Tibial nerve (tissue), 4 donors: ENCODE measurements at regions not wholly inside any gene's neighbourhood (a gene's known extent, or its start where the extent isn't known, plus 50 kb on each side); places are given as distances from the start of the nearest gene placed in this dataset.
A peak's percentile ranks its signal among the peaks of the same experiment; 100 is the strongest.

ENCODE experiments used
- DNase-seq, 2 donors: peaks; one replicate each; pipeline ENCODE4 v3.0.0-alpha.2; 2019; ENCODE audit warnings: low spot score in 2 of 2
- H3K27ac ChIP-seq, 4 donors: fragments of 200-600 bp; sonication (generic) in 3 of 4; one replicate each; pipeline ENCODE4 v1.5.1; 2017 to 2019; ENCODE audit warnings: mild to moderate bottlenecking in 1 of 4
- H3K27me3 ChIP-seq, 2 donors: fragments of 200-600 bp; sonication (generic) in 1 of 2; one replicate each; pipeline versions ENCODE4 v1.5.1 to v1.6.0; 2017 to 2019
- H3K36me3 ChIP-seq, 3 donors: fragments of 200-600 bp; sonication (generic); one replicate each; pipeline ENCODE4 v1.5.1; 2018 to 2019
- H3K4me1 ChIP-seq, 4 donors: fragments of 200-600 bp; sonication (generic) in 3 of 4; one replicate each; pipeline ENCODE4 v1.5.1; 2017 to 2019
- H3K4me3 ChIP-seq, 4 donors: fragments of 200-600 bp; sonication (generic) in 3 of 4; one replicate each; pipeline ENCODE4 v1.5.1; 2017 to 2019; ENCODE audit warnings: mild to moderate bottlenecking in 1 of 4, moderate library complexity in 1 of 4
- H3K9me3 ChIP-seq, 4 donors: fragments of 200-600 bp; sonication (generic) in 3 of 4; one replicate each; pipeline ENCODE4 v1.5.1; 2017 to 2019
- EP300 ChIP-seq, 2 donors: sonication (generic); formaldehyde crosslinking; IDR thresholded peaks; one replicate each; pipeline ENCODE4 v1.6.1; 2017; ENCODE audit warnings: antibody characterized with exemption in 2 of 2, mild to moderate bottlenecking in 1 of 2
- POLR2A ChIP-seq, 2 donors: fragments of 450-650 bp; IDR thresholded peaks; one replicate each; pipeline ENCODE4 v1.6.1; 2017; ENCODE audit warnings: antibody characterized with exemption in 2 of 2, mild to moderate bottlenecking in 2 of 2, moderate library complexity in 2 of 2
- WGBS, 2 donors: methylation state at CpG; one replicate each; pipeline ENCODE4 v1.1.5; 2018; 5-methylcytosine and 5-hydroxymethylcytosine counted together
- TF ChIP-seq, protein P1 (sequence below), 5 experiments: fragments of 200-600 bp in 3 of 5; fragments of 450-650 bp in 2 of 5; sonication (generic) in 3 of 5; IDR thresholded peaks; one replicate each; pipeline ENCODE4 v1.5.1; 2016 to 2019; ENCODE audit warnings: antibody characterized with exemption in 5 of 5, mild to moderate bottlenecking in 3 of 5, moderate library complexity in 2 of 5

- Histone ChIP-seq H3K36me3 (no peaks in the 10 kb centered on the region), H3K4me3 (no peak overlapping the region), H3K27me3 (no peaks in the 10 kb centered on the region), H3K4me1 (no peaks in the 10 kb centered on the region), H3K27ac (no peak overlapping the region), H3K9me3 (no peaks in the 10 kb centered on the region)
- no peak for DNase-seq
- 5 to 50% methylated on average over 2 of the region's 2 CpGs for WGBS, 2 donors
- TF ChIP-seq EP300 (IDR thresholded peaks at IDR 0.05) (no peak), POLR2A (IDR thresholded peaks at IDR 0.05) (no peak)
- TF ChIP-seq, protein P1, sequence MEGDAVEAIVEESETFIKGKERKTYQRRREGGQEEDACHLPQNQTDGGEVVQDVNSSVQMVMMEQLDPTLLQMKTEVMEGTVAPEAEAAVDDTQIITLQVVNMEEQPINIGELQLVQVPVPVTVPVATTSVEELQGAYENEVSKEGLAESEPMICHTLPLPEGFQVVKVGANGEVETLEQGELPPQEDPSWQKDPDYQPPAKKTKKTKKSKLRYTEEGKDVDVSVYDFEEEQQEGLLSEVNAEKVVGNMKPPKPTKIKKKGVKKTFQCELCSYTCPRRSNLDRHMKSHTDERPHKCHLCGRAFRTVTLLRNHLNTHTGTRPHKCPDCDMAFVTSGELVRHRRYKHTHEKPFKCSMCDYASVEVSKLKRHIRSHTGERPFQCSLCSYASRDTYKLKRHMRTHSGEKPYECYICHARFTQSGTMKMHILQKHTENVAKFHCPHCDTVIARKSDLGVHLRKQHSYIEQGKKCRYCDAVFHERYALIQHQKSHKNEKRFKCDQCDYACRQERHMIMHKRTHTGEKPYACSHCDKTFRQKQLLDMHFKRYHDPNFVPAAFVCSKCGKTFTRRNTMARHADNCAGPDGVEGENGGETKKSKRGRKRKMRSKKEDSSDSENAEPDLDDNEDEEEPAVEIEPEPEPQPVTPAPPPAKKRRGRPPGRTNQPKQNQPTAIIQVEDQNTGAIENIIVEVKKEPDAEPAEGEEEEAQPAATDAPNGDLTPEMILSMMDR (IDR thresholded peaks at IDR 0.05): peak; percentile 16 to 43 (median 34)
Observed at GRCh38 chr9:101977614-101978210, 239.3 kb upstream of the GRIN3A start.

- no peak for DNase-seq
- Histone ChIP-seq H3K4me3 (no peak overlapping the region), H3K4me1 (no peaks in the 10 kb centered on the region), H3K9me3 (no peaks in the 10 kb centered on the region), H3K27me3 (no peaks in the 10 kb centered on the region), H3K36me3 (no peaks in the 10 kb centered on the region), H3K27ac (no peak overlapping the region)
- TF ChIP-seq EP300 (IDR thresholded peaks at IDR 0.05) (no peak), POLR2A (IDR thresholded peaks at IDR 0.05) (no peak)
- TF ChIP-seq, protein P1 (IDR thresholded peaks at IDR 0.05): no peak
Observed at GRCh38 chr9:101970609-101971008, 232.2 kb upstream of the GRIN3A start.

DNA sequence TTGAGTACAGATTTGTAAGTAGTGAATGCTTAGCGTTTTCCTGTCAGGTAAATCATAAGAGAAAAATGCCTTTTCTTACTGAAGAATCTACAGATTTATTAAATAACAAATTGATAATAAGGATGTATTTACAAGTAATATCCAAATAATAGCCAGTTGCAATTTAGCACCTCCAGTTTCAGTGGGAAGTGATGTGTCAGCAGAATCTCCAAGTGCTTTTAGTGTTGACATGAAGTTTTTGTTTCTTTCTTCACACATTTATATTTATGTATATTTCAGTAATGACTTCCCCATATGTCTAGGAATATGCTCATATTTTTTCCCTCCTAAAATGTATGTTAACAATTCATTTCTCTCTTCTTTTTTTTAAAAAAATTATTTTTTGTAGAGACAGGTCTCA lies 229.9 kb upstream of the GRIN3A start:
- H3K27me3 ChIP-seq: no peaks in the 10 kb centered on the region
- no peaks in the 10 kb centered on the region for H3K4me1 ChIP-seq
- no peak for DNase-seq
- 93 to 95% methylated on average over 1 of the region's 1 CpG for WGBS, 2 donors
- H3K9me3 ChIP-seq: no peaks in the 10 kb centered on the region
- no peaks in the 10 kb centered on the region for H3K36me3 ChIP-seq
- TF ChIP-seq EP300 (IDR thresholded peaks at IDR 0.05): no peak
- TF ChIP-seq, protein P1 (IDR thresholded peaks at IDR 0.05): no peak
- TF ChIP-seq POLR2A (IDR thresholded peaks at IDR 0.05): no peak
- no peak overlapping the region for H3K27ac ChIP-seq
- no peak overlapping the region for H3K4me3 ChIP-seq

GRCh38 chr9:101966691-101967090 lies 228.2 kb upstream of the GRIN3A start:
- TF ChIP-seq, protein P1 (IDR thresholded peaks at IDR 0.05): no peak
- no peak for TF ChIP-seq POLR2A (IDR thresholded peaks at IDR 0.05)
- no peak for TF ChIP-seq EP300 (IDR thresholded peaks at IDR 0.05)
- Histone ChIP-seq H3K27ac (no peak overlapping the region), H3K9me3 (no peaks in the 10 kb centered on the region), H3K4me3 (no peak overlapping the region), H3K36me3 (no peaks in the 10 kb centered on the region), H3K27me3 (no peaks in the 10 kb centered on the region), H3K4me1 (no peaks in the 10 kb centered on the region)
- WGBS, 2 donors: 28 to 43% methylated on average over 1 of the region's 1 CpG
- DNase-seq: no peak

GRCh38 chr9:101957705-101958104 lies 219.3 kb upstream of the GRIN3A start:
- H3K9me3 ChIP-seq: no peaks in the 10 kb centered on the region
- no peaks in the 10 kb centered on the region for H3K4me1 ChIP-seq
- H3K27ac ChIP-seq: no peak overlapping the region
- no peak for DNase-seq
- H3K27me3 ChIP-seq: no peaks in the 10 kb centered on the region
- TF ChIP-seq EP300 (IDR thresholded peaks at IDR 0.05) (no peak), POLR2A (IDR thresholded peaks at IDR 0.05) (no peak)
- TF ChIP-seq, protein P1 (IDR thresholded peaks at IDR 0.05): no peak
- no peaks in the 10 kb centered on the region for H3K36me3 ChIP-seq
- 79 to 89% methylated on average over 2 of the region's 2 CpGs for WGBS, 2 donors
- no peak overlapping the region for H3K4me3 ChIP-seq
